Fibroblast of lung (primary cell): ENCODE measurements at regions not wholly inside any gene's neighbourhood (a gene's known extent, or its start where the extent isn't known, plus 50 kb on each side); places are given as distances from the start of the nearest gene placed in this dataset.

Experiments
- EZH2 ChIP-seq: IDR thresholded peaks from 2 replicates; pipeline ENCODE4 v1.5.1; 2012; ENCODE audit warnings: low read length, control low read depth, mild to moderate bottlenecking; ENCODE audit errors: missing control alignments
- TF ChIP-seq, protein P1 (sequence below), 2 donors: IDR thresholded peaks in 1 of 2; conservative IDR thresholded peaks in 1 of 2; 1 replicate in 1 of 2; 2 replicates in 1 of 2; pipeline ENCODE4 v1.5.1; 2011 to 2012; ENCODE audit warnings: low read length in 2 of 2, control low read depth in 1 of 2, inconsistent platforms in 1 of 2, low read depth in 1 of 2, mild to moderate bottlenecking in 1 of 2

DNA sequence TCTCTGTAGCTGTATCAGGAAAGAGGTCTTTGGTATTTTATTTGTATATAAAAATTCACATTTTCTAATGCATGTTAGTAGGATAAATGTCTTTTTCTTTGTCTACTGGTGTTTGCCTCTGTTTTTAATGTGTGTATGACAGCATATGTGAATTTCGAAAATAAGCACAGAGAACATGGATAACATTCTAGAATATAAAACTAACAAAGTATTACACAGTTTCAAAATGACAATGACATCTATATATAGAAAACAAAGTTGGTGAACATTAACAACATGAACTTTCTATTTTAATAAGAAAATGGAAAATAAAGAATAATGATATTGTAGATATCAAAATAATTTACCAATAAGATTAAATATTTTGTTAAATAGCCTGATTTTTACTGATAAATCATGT, 608.0 kb downstream of the COL12A1 start:
- TF ChIP-seq, protein P1, sequence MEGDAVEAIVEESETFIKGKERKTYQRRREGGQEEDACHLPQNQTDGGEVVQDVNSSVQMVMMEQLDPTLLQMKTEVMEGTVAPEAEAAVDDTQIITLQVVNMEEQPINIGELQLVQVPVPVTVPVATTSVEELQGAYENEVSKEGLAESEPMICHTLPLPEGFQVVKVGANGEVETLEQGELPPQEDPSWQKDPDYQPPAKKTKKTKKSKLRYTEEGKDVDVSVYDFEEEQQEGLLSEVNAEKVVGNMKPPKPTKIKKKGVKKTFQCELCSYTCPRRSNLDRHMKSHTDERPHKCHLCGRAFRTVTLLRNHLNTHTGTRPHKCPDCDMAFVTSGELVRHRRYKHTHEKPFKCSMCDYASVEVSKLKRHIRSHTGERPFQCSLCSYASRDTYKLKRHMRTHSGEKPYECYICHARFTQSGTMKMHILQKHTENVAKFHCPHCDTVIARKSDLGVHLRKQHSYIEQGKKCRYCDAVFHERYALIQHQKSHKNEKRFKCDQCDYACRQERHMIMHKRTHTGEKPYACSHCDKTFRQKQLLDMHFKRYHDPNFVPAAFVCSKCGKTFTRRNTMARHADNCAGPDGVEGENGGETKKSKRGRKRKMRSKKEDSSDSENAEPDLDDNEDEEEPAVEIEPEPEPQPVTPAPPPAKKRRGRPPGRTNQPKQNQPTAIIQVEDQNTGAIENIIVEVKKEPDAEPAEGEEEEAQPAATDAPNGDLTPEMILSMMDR (conservative IDR thresholded peaks at IDR 0.05 in 1 of 2, IDR thresholded peaks at IDR 0.05 in 1 of 2; ENCODE audit: low read depth in 1 of 2, low read length in 2 of 2) = no peak
- TF ChIP-seq EZH2 = no peak
